Fibroblast of skin of scalp (primary cell): ENCODE measurements at regions not wholly inside any gene's neighbourhood (a gene's known extent, or its start where the extent isn't known, plus 50 kb on each side); places are given as distances from the start of the nearest gene placed in this dataset.

ENCODE experiments used
- DNase-seq: peaks from one replicate; pipeline ENCODE4 v3.0.0-alpha.2; 2013

GRCh38 chr10:105857268-105858264, 1216.5 kb downstream of the SORCS3 start:
- DNase-seq = no peak

DNA sequence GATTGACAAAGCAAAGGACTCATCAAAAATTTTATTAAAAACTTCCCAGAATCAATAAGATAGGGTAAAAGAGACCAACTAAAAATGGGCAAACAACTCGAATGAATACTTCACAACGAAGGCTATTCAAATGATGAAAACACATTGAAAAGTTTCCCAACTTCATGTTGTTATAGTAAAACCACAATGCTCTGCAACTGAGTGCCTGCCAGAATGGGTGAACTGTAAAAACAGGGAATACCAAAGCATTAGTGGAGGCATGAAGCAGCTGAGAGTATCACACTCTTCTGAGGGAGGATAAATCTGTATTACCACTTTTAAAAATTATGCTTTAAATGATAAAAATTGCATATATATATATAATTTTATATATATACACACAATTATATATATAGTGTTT, 1214.7 kb downstream of the SORCS3 start:
- DNase-seq = peak; percentile 3

DNA sequence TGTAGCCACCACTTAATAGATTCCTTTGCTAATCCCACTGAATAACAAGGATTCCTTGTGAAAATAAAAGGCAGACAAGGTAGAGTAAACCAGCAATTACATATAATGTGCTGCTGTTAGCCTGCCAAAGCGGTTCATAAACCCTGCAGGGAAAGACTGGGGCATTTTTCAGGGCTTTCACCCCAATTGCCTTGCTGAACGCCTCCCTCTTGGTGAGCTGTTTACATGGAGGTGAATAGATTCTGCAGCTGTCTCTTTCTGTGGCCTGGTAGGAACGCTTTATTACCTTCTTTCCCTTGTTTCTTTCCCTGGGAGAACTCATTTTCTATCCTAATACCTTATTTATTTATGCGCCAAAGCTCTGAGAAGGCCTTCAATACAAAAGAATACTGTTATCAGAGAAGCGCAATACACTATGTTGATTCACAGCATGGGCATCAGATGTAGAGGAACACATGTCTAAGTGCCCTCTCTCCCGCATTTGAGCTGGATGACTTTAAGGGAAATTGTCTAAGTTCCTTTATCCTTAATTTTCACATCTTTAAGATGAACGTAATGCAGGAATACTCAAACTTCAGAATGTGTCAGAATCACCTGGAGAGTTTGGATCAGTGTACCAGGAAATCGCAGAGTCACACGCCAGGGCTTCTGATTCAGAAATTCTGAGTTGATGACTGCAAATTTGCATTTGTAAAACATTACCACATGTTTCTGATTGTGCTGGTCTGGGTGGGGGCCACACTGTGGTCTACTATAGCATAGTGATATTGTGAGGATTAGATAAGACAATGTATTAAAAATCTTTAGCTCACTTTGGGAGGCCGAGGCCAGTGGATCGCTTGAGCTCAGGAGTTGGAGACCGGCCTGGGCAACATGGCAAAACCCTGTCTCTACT, 1203.8 kb downstream of the SORCS3 start:
- no peak for DNase-seq

- DNase-seq = no peak
Measured at GRCh38 chr10:105844241-105844640, 1203.2 kb downstream of the SORCS3 start.

DNA sequence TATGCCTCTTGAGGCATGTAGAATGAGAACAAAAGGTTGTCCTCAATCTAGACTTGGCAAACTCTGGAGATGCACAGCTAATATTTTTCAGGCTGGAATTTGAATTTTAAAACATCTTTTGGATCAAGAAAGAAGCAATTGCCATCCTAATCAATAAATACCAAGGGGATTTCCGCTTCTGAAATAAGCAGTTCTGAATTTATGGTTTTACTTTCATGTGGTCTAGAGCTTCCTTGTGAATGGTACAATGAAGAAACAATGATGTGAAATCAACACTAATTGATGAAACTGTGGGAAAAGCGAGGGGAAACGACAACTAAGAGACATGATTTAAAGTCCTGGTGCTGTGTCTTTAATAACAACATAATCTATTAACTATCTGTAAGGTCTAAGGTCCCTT, 1202.7 kb downstream of the SORCS3 start:
- no peak for DNase-seq

GRCh38 chr10:105840288-105840770, 1199.2 kb downstream of the SORCS3 start:
- peak; percentile 21 for DNase-seq

DNA sequence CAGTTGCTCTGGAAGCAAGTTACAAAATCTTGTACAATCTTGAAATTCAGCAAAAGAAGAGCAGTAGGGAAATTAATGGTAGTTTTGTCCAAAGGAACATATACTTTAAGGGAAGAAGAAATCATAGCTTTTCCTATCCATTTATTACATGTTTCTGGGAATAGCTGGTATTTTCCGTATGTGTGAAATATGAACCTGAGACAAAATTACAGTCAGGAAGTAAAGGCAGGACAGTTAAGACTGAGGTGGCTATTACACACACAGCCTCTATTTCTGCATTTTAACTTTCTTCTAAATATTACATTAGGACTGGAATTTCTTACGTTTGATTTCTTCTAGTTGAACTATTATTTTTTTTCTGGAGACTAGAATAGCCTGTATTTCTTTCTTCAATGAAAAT, 1197.3 kb downstream of the SORCS3 start:
- DNase-seq = no peak

- DNase-seq = peak; percentile 6
Measured at GRCh38 chr10:105837951-105838350, 1196.9 kb downstream of the SORCS3 start.

DNA sequence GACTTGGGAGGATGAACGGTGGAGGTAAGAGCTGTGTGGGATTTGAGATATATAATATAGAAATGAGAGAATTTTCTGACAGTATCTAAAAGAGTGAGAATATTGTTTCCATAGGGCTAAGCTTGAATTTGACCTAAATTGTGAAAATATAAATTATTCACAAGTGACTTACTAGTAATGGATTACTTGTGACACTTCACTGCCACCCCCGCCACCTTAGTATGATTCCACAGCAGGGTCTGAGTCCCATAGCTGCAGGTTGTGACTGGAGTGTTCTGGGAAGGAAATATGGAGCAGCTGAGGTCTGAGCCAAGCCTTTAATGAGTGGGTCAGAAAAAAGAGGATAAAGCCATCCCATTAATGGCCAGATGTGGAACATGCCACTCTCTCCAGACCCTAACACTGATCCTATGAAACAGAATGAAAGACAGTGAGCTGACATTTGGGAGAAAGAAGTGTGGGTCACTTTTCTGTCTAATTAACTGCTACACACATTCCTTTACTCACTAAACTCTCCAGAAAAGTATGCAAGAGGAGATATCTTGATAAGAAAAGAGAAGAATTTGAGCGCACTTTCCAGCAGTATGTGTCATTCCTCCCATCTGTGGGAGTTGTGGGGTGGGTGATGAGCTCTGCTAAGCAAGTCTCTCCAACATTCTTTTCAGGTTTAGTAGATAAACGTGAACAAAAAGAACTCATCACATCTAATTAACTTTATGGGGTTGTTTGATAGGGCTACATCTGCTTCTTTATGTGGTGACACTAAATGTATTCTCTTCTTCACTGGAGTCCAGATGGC, 1193.4 kb downstream of the SORCS3 start:
- DNase-seq = no peak

DNA sequence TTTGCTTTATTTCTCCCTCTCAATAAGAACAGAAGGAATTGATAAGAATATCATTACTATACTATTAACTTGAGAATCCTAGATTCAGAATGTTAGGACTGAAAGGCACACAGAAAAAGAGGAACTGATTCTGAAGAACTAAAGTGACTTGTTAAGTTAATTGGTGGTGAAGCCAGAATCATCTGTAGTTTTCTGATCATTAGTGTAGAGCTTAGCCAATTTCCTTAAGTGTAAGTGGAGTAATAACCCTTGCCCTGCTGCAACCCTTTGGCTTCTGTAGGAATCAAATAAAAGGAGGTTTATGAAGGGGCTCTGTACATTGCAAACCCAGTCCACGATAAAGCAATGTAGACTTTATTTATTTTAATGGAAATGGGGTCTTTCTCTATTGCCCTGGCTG, 1186.0 kb downstream of the SORCS3 start:
- no peak for DNase-seq

- DNase-seq = no peak
Measured at GRCh38 chr10:105807935-105808587, 1167.0 kb downstream of the SORCS3 start.

DNA sequence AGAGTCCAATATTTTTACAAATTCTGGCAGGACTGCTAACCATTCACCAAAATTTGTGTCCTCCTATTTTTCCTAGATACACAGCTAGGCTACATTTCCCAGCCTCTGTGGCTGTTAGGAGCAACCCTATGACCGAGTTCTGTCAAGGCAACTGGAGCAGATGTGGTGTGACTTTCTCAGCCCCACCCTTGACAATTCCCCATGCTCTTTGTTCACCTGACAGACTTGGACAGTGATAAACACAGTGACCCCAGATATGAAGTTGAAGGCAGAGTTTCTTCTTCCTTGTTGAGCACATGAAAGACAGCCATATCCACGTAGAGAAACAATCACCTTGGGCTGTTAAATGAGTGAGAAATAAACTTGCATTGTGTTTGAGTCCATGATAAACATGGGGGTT, 1162.1 kb downstream of the SORCS3 start:
- DNase-seq = no peak

- DNase-seq = no peak
Measured at GRCh38 chr10:105800641-105801040, 1159.6 kb downstream of the SORCS3 start.

GRCh38 chr10:105798328-105798889, 1157.3 kb downstream of the SORCS3 start:
- no peak for DNase-seq

DNA sequence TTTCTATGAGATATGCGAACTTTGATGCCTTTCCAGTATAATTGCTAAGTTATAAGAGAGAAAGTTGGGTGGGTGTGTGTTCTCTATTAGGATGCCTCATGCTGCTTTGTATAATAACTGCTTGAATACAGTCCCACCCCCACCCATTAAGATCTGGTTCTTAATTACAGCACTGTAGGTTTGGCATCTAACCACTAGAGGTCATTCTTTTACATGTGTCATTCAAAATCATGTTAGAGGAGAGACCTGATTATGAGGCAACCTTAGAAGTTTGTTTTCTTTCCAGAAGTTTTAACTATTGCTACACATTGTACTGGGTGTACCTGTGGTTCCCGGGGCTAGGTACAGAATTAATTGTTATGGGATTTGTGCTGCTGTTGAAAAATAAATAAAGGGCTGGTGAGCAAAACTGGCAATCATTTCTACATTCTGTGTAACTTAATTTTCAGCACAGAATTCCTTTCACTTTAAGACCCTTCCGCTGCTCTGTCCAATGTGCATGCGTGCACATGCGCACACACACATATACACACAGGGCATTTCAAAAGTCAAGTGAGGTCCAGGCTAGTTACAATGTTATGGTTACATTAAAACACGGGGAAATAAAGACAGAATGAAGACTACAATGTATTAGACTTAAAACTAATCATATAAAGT, 1156.3 kb downstream of the SORCS3 start:
- DNase-seq = peak; percentile 28

- no peak for DNase-seq
Measured at GRCh38 chr10:105793071-105793470, 1152.0 kb downstream of the SORCS3 start.

GRCh38 chr10:105785721-105786120, 1144.6 kb downstream of the SORCS3 start:
- no peak for DNase-seq

DNA sequence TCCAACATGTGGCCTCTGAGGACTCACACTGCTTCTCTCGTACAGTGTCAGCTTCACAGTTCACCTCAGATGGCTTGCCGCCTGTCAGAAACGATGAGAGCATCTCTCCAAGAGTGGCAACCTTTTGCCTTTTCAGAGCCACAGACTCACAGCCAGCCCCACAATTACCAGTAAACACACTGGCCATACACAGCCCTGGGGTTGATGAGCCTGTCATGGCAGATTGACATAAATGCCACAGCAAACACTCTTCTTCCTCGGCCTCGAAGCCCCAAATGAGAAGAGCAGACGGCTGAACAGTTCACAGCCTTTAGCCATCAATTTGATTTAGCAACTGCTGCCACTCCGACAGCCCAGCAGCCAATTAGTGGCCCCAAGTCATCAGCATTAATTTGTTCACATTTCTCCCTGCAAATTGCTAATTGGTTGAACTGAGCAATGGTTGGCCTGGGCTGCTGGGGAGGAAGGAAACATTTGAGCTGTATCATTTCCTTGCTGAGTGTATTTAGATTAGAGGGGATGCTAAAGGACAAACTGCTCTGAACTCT, 1142.9 kb downstream of the SORCS3 start:
- no peak for DNase-seq

DNA sequence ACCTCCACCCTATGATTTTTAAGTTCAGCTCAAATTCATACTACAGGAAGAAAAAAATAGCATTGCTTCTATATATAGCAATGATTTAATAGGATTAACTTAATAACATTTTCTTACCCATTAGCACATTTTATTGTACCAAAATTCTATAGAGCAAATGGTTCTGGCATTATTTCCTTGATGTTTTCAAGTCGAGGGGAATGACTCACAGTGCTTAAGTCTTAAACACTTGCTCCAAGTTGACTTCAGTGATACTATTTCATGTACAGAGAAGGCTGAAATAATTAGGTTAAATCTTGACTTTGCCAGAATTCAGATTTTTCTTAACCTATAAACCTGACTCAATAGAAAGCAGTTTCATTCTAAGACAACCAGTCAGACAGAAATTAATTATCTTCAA, 1133.8 kb downstream of the SORCS3 start:
- no peak for DNase-seq

GRCh38 chr10:105774351-105774750, 1133.3 kb downstream of the SORCS3 start:
- DNase-seq = no peak
